ENCODE measurements at regions not wholly inside any gene's neighbourhood (a gene's known extent, or its start where the extent isn't known, plus 50 kb on each side); places are given as distances from the start of the nearest gene placed in this dataset.

GRCh38 chr2:240255811-240256703, 115.6 kb upstream of the OTOS start:
- Histone ChIP-seq H3K36me3 (ENCODE audit: control insufficient read depth, insufficient read depth, low read length) (no peaks in the 10 kb centered on the region), H3K4me3 (ENCODE audit: low read length) (no peak overlapping the region), H3K27me3 (ENCODE audit: control insufficient read depth, insufficient read depth, low read length) (no peaks in the 10 kb centered on the region), H3K4me1 (ENCODE audit: control insufficient read depth, insufficient read depth, low read length) (peaks cover 2% of the 10 kb centered on the region), H3K9me3 (ENCODE audit: control insufficient read depth, insufficient read depth, low read length) (no peaks in the 10 kb centered on the region), H3K27ac (ENCODE audit: low read length) (no peak overlapping the region)
- Mint-ChIP-seq H3K27me3 (ENCODE audit: low read depth in 2 of 2) (peaks cover 4 to 6% of the 10 kb centered on the region in 2 donors), H3K4me1 (no peaks in the 10 kb centered on the region), H3K9me3 (no peaks in the 10 kb centered on the region), H3K4me3 (no peak overlapping the region), H3K36me3 (no peaks in the 10 kb centered on the region), H3K27ac (no peak overlapping the region)
- intact Hi-C loops (cut with micrococcal nuclease) = no loop called here
- ATAC-seq (no peak), DNase-seq (no peak)
- WGBS (ENCODE audit: insufficient coverage) = 79% methylated on average over 20 of the region's 20 CpGs
- no peak for TF ChIP-seq CTCF (IDR thresholded peaks at IDR 0.05)

GRCh38 chr2:240256704-240257637, 116.5 kb upstream of the OTOS start:
- WGBS (ENCODE audit: insufficient coverage) = 87% methylated on average over 26 of the region's 26 CpGs
- Mint-ChIP-seq H3K4me1 (no peaks in the 10 kb centered on the region), H3K27ac (no peak overlapping the region), H3K27me3 (ENCODE audit: low read depth in 2 of 2) (peaks cover 4 to 6% of the 10 kb centered on the region in 2 donors), H3K36me3 (no peaks in the 10 kb centered on the region), H3K4me3 (no peak overlapping the region), H3K9me3 (no peaks in the 10 kb centered on the region)
- Histone ChIP-seq H3K4me1 (ENCODE audit: control insufficient read depth, insufficient read depth, low read length) (no peaks in the 10 kb centered on the region), H3K27ac (ENCODE audit: low read length) (no peak overlapping the region), H3K36me3 (ENCODE audit: control insufficient read depth, insufficient read depth, low read length) (no peaks in the 10 kb centered on the region), H3K27me3 (ENCODE audit: control insufficient read depth, insufficient read depth, low read length) (no peaks in the 10 kb centered on the region), H3K9me3 (ENCODE audit: control insufficient read depth, insufficient read depth, low read length) (no peaks in the 10 kb centered on the region), H3K4me3 (ENCODE audit: low read length) (no peak overlapping the region)
- ATAC-seq (no peak), DNase-seq (no peak)
- intact Hi-C loops (cut with micrococcal nuclease) = no loop called here
- TF ChIP-seq CTCF (IDR thresholded peaks at IDR 0.05) = no peak

GRCh38 chr2:240257940-240258580, 117.6 kb upstream of the OTOS start:
- Histone ChIP-seq H3K36me3 (ENCODE audit: control insufficient read depth, insufficient read depth, low read length) (no peaks in the 10 kb centered on the region), H3K4me1 (ENCODE audit: control insufficient read depth, insufficient read depth, low read length) (no peaks in the 10 kb centered on the region), H3K4me3 (ENCODE audit: low read length) (no peak overlapping the region), H3K27ac (ENCODE audit: low read length) (no peak overlapping the region), H3K9me3 (ENCODE audit: control insufficient read depth, insufficient read depth, low read length) (peaks cover 5% of the 10 kb centered on the region), H3K27me3 (ENCODE audit: control insufficient read depth, insufficient read depth, low read length) (no peaks in the 10 kb centered on the region)
- DNase-seq (no peak), ATAC-seq (no peak)
- H3K27me3 Mint-ChIP-seq (ENCODE audit: low read depth in 2 of 2) = peaks cover 4 to 6% of the 10 kb centered on the region in 2 donors
- TF ChIP-seq CTCF (IDR thresholded peaks at IDR 0.05) = no peak
- intact Hi-C loops (cut with micrococcal nuclease) = no loop called here
- H3K27ac Mint-ChIP-seq = no peak overlapping the region
- H3K4me3 Mint-ChIP-seq = no peak overlapping the region
- 91% methylated on average over 23 of the region's 23 CpGs for WGBS (ENCODE audit: insufficient coverage)
- peaks cover 0 to 2% of the 10 kb centered on the region in 2 donors for H3K9me3 Mint-ChIP-seq
- no peaks in the 10 kb centered on the region for H3K36me3 Mint-ChIP-seq
- no peaks in the 10 kb centered on the region for H3K4me1 Mint-ChIP-seq
